NCI-H1417 (cell line): ENCODE measurements at regions not wholly inside any gene's neighbourhood (a gene's known extent, or its start where the extent isn't known, plus 50 kb on each side); places are given as distances from the start of the nearest gene placed in this dataset.
A peak's percentile ranks its signal among the peaks of the same experiment; 100 is the strongest.
"Not testable (repeated sequence)": the region's sequence is repeated elsewhere in the genome, so short reads cannot be mapped to it uniquely, and the experiment has no call there.

Experiments used
- DNase-seq, 3 experiments: peaks; one replicate each; lab custom pipeline; 2025; lab: John Stamatoyannopoulos, UW

DNA sequence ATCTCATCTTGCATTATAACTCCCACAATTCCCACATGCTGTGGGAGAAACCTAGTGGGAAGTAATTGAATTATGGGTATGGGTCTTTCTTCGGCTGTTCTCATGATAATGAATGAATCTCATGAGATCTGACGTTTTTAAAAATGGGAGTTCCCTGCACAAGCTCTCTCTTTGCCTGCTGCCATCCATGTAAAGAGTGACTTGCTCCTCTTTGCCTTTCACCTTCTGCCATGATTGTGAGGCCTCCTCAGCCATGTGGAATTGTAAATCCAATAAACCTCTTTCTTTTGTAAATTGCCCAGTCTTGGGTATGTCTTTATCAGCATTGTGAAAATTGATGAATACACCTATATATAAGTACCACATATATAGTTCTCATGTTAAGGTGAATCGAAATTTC lies 961.7 kb upstream of the COX7C start:
- DNase-seq: no peak

- DNase-seq: not testable (repeated sequence)
These were observed 960.4 kb upstream of the COX7C start for GRCh38 chr5:85657328-85657727.

GRCh38 chr5:85662969-85663707 lies 954.6 kb upstream of the COX7C start:
- not testable (repeated sequence) for DNase-seq

- DNase-seq: peak in 1 of 3 experiments; percentile 23
These were observed 954.1 kb upstream of the COX7C start for GRCh38 chr5:85663708-85664031.

GRCh38 chr5:85670417-85670816 lies 947.3 kb upstream of the COX7C start:
- DNase-seq: peak in 1 of 3 experiments; percentile 28

DNA sequence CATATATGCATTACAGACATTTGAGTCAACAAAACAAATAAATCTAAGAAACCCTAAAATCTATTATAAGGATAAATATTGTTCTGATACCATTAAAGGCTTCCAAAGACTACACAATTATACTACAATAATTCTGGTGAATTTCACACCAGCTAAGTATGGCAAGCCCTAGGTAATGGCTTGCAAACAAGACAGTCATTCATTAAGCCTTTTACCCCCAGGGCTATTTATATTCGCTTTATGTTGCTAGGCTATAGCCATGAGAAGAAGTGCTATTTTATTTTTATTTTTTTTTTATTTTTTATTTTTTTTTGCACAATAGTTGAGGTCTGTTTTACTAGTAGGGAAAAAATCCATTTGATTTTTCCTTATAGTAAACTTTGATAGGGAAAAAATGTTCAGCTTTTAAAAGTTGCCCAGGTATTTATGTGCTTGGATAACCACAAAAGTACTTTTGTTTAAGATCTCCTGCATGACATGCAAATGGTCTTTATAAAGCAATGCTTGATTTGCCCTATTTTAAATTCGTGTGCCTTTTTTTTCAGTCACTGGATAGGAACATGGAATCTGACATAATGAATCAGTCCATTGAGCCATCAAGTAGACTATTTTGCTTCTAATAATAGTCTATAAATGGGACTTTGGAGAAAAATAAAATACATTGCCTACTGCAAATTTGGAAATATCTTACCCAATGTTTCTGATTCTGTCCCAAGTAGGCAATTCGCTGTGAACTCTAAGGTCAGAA lies 946.3 kb upstream of the COX7C start:
- DNase-seq: peak in 2 of 3 experiments; percentile 24 to 76

DNA sequence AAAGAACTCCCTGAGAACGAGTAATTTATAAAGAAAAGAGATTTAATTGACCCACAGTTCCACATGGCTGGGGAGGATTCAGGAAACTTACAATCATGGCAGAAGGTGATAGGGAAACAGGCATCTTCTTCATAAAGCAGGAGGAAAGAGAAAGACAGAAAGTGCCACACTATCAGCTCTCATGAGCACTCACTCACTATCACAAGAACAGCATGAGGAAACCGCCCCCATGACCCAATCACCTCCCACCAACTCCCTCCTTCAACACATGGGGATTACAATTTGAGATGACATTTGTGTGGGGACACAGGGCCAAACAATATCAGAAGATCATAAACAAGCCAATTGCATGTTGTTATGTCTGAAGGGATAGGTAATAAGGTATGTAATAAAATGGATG lies 935.9 kb upstream of the COX7C start:
- DNase-seq: no peak

GRCh38 chr5:85684351-85684750 lies 933.4 kb upstream of the COX7C start:
- no peak for DNase-seq

DNA sequence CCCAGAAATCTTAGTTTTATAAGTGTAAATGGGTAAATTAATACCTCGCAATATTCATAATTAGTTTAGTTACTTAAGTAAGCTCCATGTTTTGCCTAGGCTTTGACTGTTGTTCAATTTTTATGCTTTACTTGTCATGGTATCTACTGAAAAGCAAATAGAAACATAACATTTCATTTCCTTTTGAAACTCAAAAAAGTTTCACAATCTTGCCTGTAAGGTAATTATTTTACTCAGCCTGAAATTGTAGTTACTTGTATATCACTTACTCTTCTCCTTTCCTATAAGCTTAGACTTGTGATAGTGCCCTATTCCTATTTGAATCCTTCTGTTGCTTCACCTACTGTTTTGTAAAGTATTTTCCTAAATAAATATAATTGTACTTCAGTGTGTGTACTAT lies 914.4 kb upstream of the COX7C start:
- DNase-seq: no peak

DNA sequence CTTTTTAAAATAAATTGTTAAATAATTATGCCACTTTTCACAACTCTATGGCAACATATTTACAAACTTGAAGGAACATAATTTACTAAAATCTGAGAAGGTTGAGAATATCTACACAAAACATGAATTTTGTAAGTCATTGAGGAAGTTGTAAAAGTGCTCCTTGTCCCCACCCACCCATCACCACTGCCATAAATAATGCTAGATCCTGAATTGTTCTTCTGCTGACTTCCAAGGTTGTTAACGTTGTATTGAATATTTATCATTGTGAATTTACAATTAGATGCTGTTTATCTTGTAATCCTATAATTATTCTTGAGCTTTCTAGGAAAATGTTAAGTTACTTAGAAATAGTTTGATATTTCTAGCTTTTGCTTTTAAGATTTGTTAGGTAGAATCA lies 908.0 kb upstream of the COX7C start:
- DNase-seq: no peak

DNA sequence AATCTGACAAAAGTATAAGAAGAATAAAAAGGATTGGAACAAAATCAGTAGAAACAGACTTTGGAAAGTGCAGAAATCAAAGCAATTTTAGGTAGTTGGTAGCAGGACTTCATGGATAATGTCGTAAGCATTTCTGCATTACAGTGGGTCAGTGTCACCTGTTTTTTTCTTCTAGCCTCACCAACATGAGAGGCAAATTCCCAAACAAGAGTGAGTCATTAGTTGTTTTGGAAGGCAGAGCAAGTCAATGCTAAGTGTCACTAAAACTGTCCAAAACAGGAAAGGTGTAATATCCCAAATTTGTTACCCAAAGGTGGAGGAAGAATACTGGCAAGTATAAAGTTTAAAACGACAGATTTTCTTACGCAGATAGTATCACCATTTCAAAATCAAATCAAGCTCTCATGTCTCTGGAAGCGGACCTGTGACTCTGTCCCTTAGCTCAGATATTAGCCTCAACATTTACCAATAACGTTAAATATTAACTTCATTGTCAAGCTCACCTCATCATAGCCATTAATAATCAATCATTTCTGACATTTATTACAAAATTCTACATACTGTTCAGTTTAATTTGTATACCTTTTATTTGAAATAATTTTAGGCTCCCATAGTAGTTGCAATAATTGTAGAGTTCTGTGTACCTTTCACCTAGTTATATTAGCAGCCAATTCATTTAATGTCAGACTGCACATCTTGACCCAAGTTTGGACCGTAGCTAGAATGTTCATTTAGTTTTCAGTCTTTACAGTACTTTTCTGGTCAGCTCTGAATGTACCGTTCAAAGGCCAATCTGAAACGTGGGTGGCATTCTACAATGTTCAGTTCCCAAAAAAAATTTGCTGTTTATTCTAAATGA lies 901.2 kb upstream of the COX7C start:
- DNase-seq: no peak

DNA sequence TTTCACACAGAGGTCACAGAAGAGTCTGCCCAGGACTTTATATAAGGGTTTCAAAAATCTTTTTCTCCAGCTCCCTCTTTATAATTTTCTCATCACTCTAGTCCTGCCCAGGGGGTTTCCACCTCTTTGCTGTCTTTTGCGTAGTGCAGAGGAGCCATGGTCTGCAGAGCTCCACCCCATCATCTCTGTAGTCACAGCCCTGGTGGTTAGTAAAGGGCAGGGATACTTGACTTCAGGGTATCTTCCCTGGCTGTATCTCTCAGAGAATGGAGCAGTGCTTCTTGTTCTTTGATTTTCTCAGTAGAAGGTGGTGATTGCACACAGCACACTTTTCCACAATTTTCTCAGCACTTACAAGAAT lies 900.6 kb upstream of the COX7C start:
- DNase-seq: no peak

DNA sequence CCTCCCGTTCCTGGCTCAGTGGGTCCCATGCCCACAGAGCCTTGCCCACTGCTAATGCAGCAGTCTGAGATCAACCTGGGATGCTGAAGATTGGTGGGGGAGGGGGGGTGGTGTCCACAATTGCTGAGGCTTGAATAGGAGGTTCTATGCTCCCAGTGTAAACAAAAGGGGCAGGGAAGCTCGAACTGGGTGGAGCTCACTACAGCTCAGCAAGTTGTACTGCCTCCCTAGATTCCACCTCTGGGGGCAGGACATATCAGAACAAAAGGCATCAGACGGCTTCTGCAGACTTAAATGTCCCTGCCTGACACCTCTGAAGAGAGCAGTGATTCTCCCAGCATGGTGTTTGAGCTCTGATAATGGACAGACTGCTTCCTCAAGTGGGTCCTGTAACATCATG lies 885.6 kb upstream of the COX7C start:
- DNase-seq: no peak

DNA sequence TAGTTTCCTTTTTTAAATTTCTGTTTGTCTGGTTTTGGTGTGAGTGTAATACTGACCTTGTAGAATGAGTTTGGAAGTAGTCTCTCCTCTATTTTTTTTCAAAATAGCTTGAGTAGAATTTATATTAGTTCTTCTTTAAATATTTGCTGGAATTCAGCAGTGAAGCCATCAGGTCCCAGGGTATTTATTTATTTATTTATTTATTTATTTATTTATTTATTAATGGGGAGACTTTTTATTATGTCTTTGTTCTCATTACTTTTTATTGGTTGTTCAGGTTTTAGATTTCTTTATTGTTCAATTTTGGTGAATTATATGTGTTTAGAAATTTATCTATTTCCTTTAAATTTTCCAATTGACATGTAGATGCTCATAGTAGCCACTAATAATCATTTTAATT lies 875.8 kb upstream of the COX7C start:
- DNase-seq: no peak

- no peak for DNase-seq
These were observed 857.2 kb upstream of the COX7C start for GRCh38 chr5:85760519-85760918.

DNA sequence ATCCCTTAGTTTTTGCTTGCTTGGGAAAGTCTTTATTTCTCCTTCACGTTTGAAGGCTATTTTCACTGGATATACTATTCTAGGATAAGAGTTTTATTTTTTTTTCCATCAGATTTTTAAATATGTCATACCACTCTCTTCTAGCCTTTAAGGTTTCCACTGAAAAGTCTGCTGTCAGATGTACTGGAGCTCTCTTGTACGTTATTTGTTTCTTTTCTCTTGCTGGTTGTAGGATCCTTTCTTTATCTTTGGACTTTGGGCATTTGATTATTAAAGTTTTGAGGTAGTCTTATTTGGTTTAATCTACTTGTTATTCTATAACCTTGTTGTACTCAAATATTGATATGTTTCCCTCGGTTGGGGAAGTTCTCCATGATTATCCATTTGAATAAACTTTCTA lies 848.4 kb upstream of the COX7C start:
- no peak for DNase-seq

DNA sequence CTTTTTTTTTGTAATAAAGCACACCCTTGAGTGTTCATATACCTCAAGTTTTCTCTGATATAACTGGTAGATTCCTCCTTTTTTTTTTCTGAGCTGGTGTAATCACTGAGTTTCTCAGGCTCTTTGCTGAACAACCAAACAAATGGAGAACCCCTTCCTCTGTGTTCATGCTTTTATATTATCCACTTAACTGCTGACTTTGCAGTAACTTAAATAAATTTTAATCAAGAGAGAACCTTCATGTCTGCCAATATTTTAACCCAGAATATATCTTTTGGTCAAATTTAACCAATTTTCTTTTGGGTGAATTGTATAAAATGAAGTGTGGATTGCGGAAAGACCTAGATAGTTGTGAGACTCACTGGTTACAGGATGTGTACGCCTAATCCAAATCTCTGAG lies 833.0 kb upstream of the COX7C start:
- DNase-seq: no peak

GRCh38 chr5:85813146-85813545 lies 804.6 kb upstream of the COX7C start:
- no peak for DNase-seq

GRCh38 chr5:85814596-85814995 lies 803.1 kb upstream of the COX7C start:
- DNase-seq: no peak

GRCh38 chr5:85823462-85824426 lies 794.0 kb upstream of the COX7C start:
- DNase-seq: peak in 1 of 3 experiments; percentile 1

GRCh38 chr5:85838781-85839180 lies 779.0 kb upstream of the COX7C start:
- DNase-seq: no peak

DNA sequence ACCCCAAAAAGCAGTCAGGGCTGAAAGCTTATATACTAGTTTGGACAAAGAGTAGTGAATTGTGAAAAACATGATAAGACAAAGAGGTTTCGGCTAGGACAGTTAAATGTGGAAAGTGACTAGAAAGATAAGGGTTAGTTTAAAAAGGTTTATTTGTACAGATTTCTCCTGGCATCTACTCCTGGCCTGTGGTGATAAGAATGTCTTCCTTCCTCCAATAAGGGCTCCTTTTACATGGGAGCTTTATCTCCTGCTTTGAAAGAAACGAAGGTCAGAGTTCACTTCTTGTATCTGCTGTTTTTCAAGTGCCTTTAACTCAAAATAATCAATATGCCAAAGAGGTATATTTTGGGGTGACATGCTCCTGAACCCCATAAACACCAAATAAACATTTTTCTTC lies 776.1 kb upstream of the COX7C start:
- DNase-seq: no peak
